GDM1 (cell line): ENCODE measurements at regions not wholly inside any gene's neighbourhood (a gene's known extent, or its start where the extent isn't known, plus 50 kb on each side); places are given as distances from the start of the nearest gene placed in this dataset.

ENCODE experiments used
- DNase-seq: peaks from one replicate; lab custom pipeline; 2025; lab: John Stamatoyannopoulos, UW

GRCh38 chr12:111174251-111174960, 194.5 kb downstream of the PHETA1 start:
- peak; percentile 31 for DNase-seq

- DNase-seq: no peak
These were observed 195.1 kb downstream of the PHETA1 start for GRCh38 chr12:111173836-111174235.

- DNase-seq: no peak
These were observed 195.5 kb downstream of the PHETA1 start for GRCh38 chr12:111173391-111173790.

GRCh38 chr12:111172786-111173185, 196.1 kb downstream of the PHETA1 start:
- no peak for DNase-seq

- no peak for DNase-seq
These were observed 197.1 kb downstream of the PHETA1 start for GRCh38 chr12:111171832-111172231.

GRCh38 chr12:111171345-111171744, 197.6 kb downstream of the PHETA1 start:
- no peak for DNase-seq

- DNase-seq: peak; percentile 78
These were observed 198.4 kb downstream of the PHETA1 start for GRCh38 chr12:111170543-111170942.

- DNase-seq: no peak
These were observed 199.4 kb downstream of the PHETA1 start for GRCh38 chr12:111169456-111169855.

GRCh38 chr12:111169032-111169431, 199.9 kb downstream of the PHETA1 start:
- DNase-seq: no peak

GRCh38 chr12:111168009-111168900, 200.6 kb downstream of the PHETA1 start:
- no peak for DNase-seq

- no peak for DNase-seq
These were observed 201.9 kb downstream of the PHETA1 start for GRCh38 chr12:111166779-111167540.

GRCh38 chr12:111164833-111165525, 203.9 kb downstream of the PHETA1 start:
- DNase-seq: no peak

GRCh38 chr12:111163422-111163821, 205.5 kb downstream of the PHETA1 start:
- DNase-seq: no peak

GRCh38 chr12:111161898-111162297, 207.0 kb downstream of the PHETA1 start:
- DNase-seq: no peak

- no peak for DNase-seq
These were observed 208.3 kb downstream of the PHETA1 start for GRCh38 chr12:111160350-111161241.

GRCh38 chr12:111158992-111159391, 209.9 kb downstream of the PHETA1 start:
- no peak for DNase-seq

- DNase-seq: no peak
These were observed 211.4 kb downstream of the PHETA1 start for GRCh38 chr12:111157486-111157885.

GRCh38 chr12:111156304-111156703, 212.6 kb downstream of the PHETA1 start:
- no peak for DNase-seq

- DNase-seq: no peak
These were observed 213.4 kb downstream of the PHETA1 start for GRCh38 chr12:111155521-111155920.

- DNase-seq: no peak
These were observed 213.9 kb downstream of the PHETA1 start for GRCh38 chr12:111155020-111155419.
